Vagina (tissue), 2 donors: ENCODE measurements at regions not wholly inside any gene's neighbourhood (a gene's known extent, or its start where the extent isn't known, plus 50 kb on each side); places are given as distances from the start of the nearest gene placed in this dataset.
A peak's percentile ranks its signal among the peaks of the same experiment; 100 is the strongest.

Experiments
- DNase-seq, 2 donors: peaks; one replicate each; pipeline ENCODE4 v3.0.0-alpha.2; 2017; ENCODE audit errors: extremely low spot score in 2 of 2
- H3K27ac ChIP-seq: fragments of 200-600 bp; sonication (generic); one replicate; pipeline ENCODE4 v1.5.1; 2019
- H3K27me3 ChIP-seq: fragments of 200-600 bp; sonication (generic); one replicate; pipeline ENCODE4 v1.5.1; 2019
- H3K36me3 ChIP-seq, 2 donors: fragments of 200-600 bp; sonication (generic); one replicate each; pipeline ENCODE4 v1.5.1; 2017 to 2019
- H3K4me1 ChIP-seq: fragments of 200-600 bp; sonication (generic); one replicate; pipeline ENCODE4 v1.5.1; 2019
- H3K4me3 ChIP-seq, 2 donors: fragments of 200-600 bp; sonication (generic); 1 replicate in 1 of 2; 2 replicates in 1 of 2; pipeline ENCODE4 v1.5.1; 2016 to 2019
- H3K9me3 ChIP-seq: fragments of 200-600 bp; sonication (generic); one replicate; pipeline ENCODE4 v1.5.1; 2019
- CTCF ChIP-seq, 3 experiments: fragments of 450-650 bp in 2 of 3; fragments of 200-600 bp in 1 of 3; sonication (generic) in 1 of 3; IDR thresholded peaks; one replicate each; pipeline ENCODE4 v1.5.1; 2017 to 2019; ENCODE audit warnings: antibody characterized with exemption in 3 of 3, mild to moderate bottlenecking in 2 of 3, moderate library complexity in 2 of 3
- POLR2A ChIP-seq, 2 donors: fragments of 450-650 bp; IDR thresholded peaks; one replicate each; pipeline ENCODE4 v1.6.1; 2017; ENCODE audit warnings: antibody characterized with exemption in 2 of 2, mild to moderate bottlenecking in 2 of 2, moderate library complexity in 2 of 2
- POLR2AphosphoS5 ChIP-seq, 2 donors: sonication (generic); formaldehyde crosslinking; IDR thresholded peaks; one replicate each; pipeline ENCODE4 v1.9.0; 2017; ENCODE audit warnings: antibody characterized with exemption in 2 of 2, mild to moderate bottlenecking in 2 of 2, low read depth in 1 of 2; ENCODE audit not compliant: insufficient read depth in 1 of 2
- intact Hi-C: fragments of 100-400 bp; cut with DNase I; formaldehyde crosslinking; loops from one replicate; pipeline ENCODE4 v1.15.1; 2023

- Histone ChIP-seq H3K27me3 (no peaks in the 10 kb centered on the region), H3K27ac (peak overlapping the region; percentile 96), H3K4me1 (peaks cover 77% of the 10 kb centered on the region), H3K36me3 (no peaks in the 10 kb centered on the region), H3K4me3 (peak overlapping the region; percentile 75 to 99), H3K9me3 (no peaks in the 10 kb centered on the region)
- DNase-seq, result no peak
- TF ChIP-seq POLR2A (IDR thresholded peaks at IDR 0.05) (no peak), POLR2AphosphoS5 (IDR thresholded peaks at IDR 0.05; ENCODE audit: insufficient read depth in 1 of 2, low read depth in 1 of 2) (peak in 1 of 2 donors; percentile 39)
- intact Hi-C loops, result loop anchor here (5.0 kb wide), 1 partner anchor 86 kb away; no protein-coding TSS in a partner anchor
Measured at GRCh38 chr1:39105841-39106765, 80.0 kb downstream of the NDUFS5 start.

- H3K27ac ChIP-seq, result peak overlapping the region; percentile 96
- intact Hi-C loops, result loop anchor here (5.0 kb wide), 1 partner anchor 85 kb away; no protein-coding TSS in a partner anchor
- no peaks in the 10 kb centered on the region for H3K27me3 ChIP-seq
- peaks cover 82% of the 10 kb centered on the region for H3K4me1 ChIP-seq
- H3K4me3 ChIP-seq, result peak overlapping the region; percentile 75 to 99
- DNase-seq, result no peak
- H3K9me3 ChIP-seq, result no peaks in the 10 kb centered on the region
- TF ChIP-seq CTCF (IDR thresholded peaks at IDR 0.05), result no peak
- no peak for TF ChIP-seq POLR2A (IDR thresholded peaks at IDR 0.05)
- TF ChIP-seq POLR2AphosphoS5 (IDR thresholded peaks at IDR 0.05; ENCODE audit: insufficient read depth in 1 of 2, low read depth in 1 of 2), result no peak
- no peaks in the 10 kb centered on the region for H3K36me3 ChIP-seq
Measured at GRCh38 chr1:39106801-39107327, 80.7 kb downstream of the NDUFS5 start.

DNA sequence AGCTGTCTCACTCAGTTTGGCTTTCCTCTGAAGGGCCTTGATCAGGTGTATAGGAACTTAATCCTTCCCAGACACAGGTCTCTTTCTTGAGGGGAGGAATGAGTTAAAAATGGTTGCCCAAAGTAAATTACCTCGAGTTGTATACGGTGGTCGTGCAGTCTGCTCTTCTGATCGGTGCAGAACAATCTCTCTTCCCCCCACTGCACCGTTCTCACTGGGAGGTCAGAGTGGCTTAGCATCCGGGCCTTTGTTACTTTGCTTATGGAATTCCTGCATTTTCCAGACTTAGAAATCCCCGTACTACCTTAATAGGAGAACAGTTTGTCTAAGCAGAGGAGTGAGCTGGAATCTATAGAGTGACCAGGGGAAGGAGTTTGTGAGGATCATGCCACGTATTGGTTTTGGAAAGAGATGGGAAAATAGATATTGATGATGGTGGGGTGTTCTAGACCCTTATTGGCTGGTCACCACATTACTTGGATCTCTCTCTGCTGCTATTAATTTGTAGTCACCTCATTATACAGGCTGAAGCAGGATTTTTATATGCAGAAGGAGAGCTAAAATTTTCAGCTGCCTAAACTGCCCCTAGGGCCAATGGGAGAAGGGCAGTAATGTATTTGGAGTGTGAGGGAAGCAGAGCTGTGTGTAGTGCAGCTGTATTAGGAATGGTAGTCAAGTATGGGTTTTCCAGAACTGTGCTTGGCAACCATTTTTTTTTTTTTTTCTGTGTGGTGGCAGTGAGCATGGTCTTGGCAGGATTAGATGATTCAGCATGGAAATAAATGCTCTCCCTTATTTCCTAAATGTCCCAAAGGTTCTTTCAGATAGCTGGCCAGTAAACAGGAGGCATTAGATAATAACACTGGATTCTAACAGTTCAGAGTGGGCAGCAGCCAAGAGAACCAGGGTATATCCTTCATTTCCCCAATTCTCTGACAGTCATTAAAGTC lies 81.5 kb downstream of the NDUFS5 start:
- no peaks in the 10 kb centered on the region for H3K36me3 ChIP-seq
- no peak for TF ChIP-seq POLR2A (IDR thresholded peaks at IDR 0.05)
- H3K4me1 ChIP-seq, result peaks cover 82% of the 10 kb centered on the region
- no peaks in the 10 kb centered on the region for H3K9me3 ChIP-seq
- intact Hi-C loops, result loop anchor here (5.0 kb wide), 1 partner anchor 85 kb away; no protein-coding TSS in a partner anchor
- no peaks in the 10 kb centered on the region for H3K27me3 ChIP-seq
- no peak for DNase-seq
- peak overlapping the region; percentile 75 to 99 for H3K4me3 ChIP-seq
- H3K27ac ChIP-seq, result peak overlapping the region; percentile 96

- no peak for TF ChIP-seq POLR2AphosphoS5 (IDR thresholded peaks at IDR 0.05; ENCODE audit: insufficient read depth in 1 of 2, low read depth in 1 of 2)
- TF ChIP-seq POLR2A (IDR thresholded peaks at IDR 0.05), result no peak
- TF ChIP-seq CTCF (IDR thresholded peaks at IDR 0.05), result no peak
- H3K4me3 ChIP-seq, result no peak overlapping the region
- intact Hi-C loops, result loop anchor here (5.0 to 10.0 kb wide), 2 partner anchors 83 to 295 kb away; no protein-coding TSS in a partner anchor
- DNase-seq, result no peak
- no peaks in the 10 kb centered on the region for H3K36me3 ChIP-seq
- H3K27ac ChIP-seq, result peak overlapping the region; percentile 42
- H3K9me3 ChIP-seq, result no peaks in the 10 kb centered on the region
- no peaks in the 10 kb centered on the region for H3K27me3 ChIP-seq
- H3K4me1 ChIP-seq, result peaks cover 66% of the 10 kb centered on the region
Measured at GRCh38 chr1:39109644-39110043, 83.5 kb downstream of the NDUFS5 start.

- Histone ChIP-seq H3K36me3 (no peaks in the 10 kb centered on the region), H3K27me3 (no peaks in the 10 kb centered on the region), H3K4me1 (peaks cover 71% of the 10 kb centered on the region), H3K9me3 (no peaks in the 10 kb centered on the region), H3K27ac (peak overlapping the region; percentile 42), H3K4me3 (no peak overlapping the region)
- TF ChIP-seq CTCF (IDR thresholded peaks at IDR 0.05) (no peak), POLR2AphosphoS5 (IDR thresholded peaks at IDR 0.05; ENCODE audit: insufficient read depth in 1 of 2, low read depth in 1 of 2) (peak in 1 of 2 donors; percentile 66), POLR2A (IDR thresholded peaks at IDR 0.05) (no peak)
- intact Hi-C loops, result loop anchor here (10.0 kb wide), 1 partner anchor 294 kb away; no protein-coding TSS in a partner anchor
- DNase-seq, result no peak
Measured at GRCh38 chr1:39110325-39110851, 84.2 kb downstream of the NDUFS5 start.
